Fibroblast of lung (primary cell): ENCODE measurements at regions not wholly inside any gene's neighbourhood (a gene's known extent, or its start where the extent isn't known, plus 50 kb on each side); places are given as distances from the start of the nearest gene placed in this dataset.

ENCODE experiments used
- EZH2 ChIP-seq: IDR thresholded peaks from 2 replicates; pipeline ENCODE4 v1.5.1; 2012; ENCODE audit warnings: low read length, control low read depth, mild to moderate bottlenecking; ENCODE audit errors: missing control alignments
- TF ChIP-seq, protein P1 (sequence below), 2 donors: IDR thresholded peaks in 1 of 2; conservative IDR thresholded peaks in 1 of 2; 1 replicate in 1 of 2; 2 replicates in 1 of 2; pipeline ENCODE4 v1.5.1; 2011 to 2012; ENCODE audit warnings: low read length in 2 of 2, control low read depth in 1 of 2, inconsistent platforms in 1 of 2, low read depth in 1 of 2, mild to moderate bottlenecking in 1 of 2

DNA sequence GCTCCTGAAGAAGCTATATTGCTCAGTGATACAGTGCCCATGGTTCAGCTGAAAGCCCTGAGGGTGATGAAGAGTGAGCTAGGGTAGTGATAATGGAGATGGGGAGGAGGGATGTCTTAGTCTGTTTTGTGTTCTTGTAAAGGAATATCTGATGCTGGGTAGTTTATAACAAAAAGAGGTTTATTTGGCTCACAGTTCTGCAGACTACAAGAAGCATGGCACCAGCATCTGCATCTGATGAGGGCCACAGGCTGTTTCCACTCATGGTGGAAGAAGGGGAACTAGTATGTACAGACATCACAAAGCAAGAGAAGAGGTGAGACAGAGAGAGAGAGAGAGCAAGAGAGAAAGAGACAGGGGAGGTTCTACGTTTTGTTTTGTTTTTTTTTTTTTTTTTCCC is 417.3 kb upstream of the TRIB2 start:
- TF ChIP-seq, protein P1, sequence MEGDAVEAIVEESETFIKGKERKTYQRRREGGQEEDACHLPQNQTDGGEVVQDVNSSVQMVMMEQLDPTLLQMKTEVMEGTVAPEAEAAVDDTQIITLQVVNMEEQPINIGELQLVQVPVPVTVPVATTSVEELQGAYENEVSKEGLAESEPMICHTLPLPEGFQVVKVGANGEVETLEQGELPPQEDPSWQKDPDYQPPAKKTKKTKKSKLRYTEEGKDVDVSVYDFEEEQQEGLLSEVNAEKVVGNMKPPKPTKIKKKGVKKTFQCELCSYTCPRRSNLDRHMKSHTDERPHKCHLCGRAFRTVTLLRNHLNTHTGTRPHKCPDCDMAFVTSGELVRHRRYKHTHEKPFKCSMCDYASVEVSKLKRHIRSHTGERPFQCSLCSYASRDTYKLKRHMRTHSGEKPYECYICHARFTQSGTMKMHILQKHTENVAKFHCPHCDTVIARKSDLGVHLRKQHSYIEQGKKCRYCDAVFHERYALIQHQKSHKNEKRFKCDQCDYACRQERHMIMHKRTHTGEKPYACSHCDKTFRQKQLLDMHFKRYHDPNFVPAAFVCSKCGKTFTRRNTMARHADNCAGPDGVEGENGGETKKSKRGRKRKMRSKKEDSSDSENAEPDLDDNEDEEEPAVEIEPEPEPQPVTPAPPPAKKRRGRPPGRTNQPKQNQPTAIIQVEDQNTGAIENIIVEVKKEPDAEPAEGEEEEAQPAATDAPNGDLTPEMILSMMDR (conservative IDR thresholded peaks at IDR 0.05 in 1 of 2, IDR thresholded peaks at IDR 0.05 in 1 of 2; ENCODE audit: low read depth in 1 of 2, low read length in 2 of 2) = no peak
- no peak for TF ChIP-seq EZH2
